ENCODE measurements at regions not wholly inside any gene's neighbourhood (a gene's known extent, or its start where the extent isn't known, plus 50 kb on each side); places are given as distances from the start of the nearest gene placed in this dataset.
"Not testable (repeated sequence)": the region's sequence is repeated elsewhere in the genome, so short reads cannot be mapped to it uniquely, and the experiment has no call there.

DNA sequence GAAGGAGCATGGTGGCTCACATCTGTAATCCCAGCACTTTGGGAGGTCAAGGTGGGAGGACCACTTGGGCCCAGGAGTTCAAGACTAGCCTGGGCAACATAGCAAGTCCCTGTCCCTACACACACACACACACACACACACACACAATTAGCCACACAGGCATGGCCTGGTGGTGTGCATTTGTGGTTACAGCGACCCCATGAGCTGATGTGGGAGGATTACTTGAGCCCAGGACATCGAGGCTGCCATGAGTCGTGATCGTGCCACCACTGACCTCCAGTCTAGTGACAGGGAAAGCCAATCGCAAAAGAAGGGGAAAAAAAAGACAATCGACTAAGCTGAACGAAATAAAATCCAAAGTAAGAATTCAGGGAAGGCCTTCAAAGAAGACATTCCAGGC lies 67.9 kb downstream of the TBX3 start:
- DNase-seq (ENCODE audit: low read depth in 3 of 3): no peak

GRCh38 chr12:114614040-114614439 lies 69.9 kb downstream of the TBX3 start:
- DNase-seq (ENCODE audit: low read depth in 3 of 3): no peak

DNA sequence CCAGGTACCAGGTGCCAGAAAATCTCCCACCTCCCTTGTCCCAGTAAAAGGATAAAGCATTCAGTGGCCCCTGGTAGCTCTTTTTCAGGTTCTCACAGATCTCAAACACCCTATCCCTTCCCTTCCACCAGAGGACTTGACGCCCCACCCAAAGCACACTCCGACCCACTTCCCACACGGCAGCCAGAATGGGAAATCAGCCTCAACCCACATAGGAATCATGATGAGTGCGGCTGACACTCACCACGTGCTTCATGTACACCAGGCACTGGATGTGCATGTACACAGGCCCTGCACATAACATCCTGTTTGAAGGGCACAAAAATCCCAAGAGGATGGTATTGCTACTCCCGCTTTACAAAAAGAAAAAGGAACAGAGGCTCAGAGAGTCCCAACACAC lies 71.9 kb downstream of the TBX3 start:
- DNase-seq (ENCODE audit: low read depth in 3 of 3): no peak

GRCh38 chr12:114611145-114612018 lies 72.6 kb downstream of the TBX3 start:
- DNase-seq (ENCODE audit: low read depth in 3 of 3): no peak

GRCh38 chr12:114608509-114608908 lies 75.5 kb downstream of the TBX3 start:
- no peak for DNase-seq (ENCODE audit: low read depth in 3 of 3)

GRCh38 chr12:114605918-114606317 lies 78.1 kb downstream of the TBX3 start:
- no peak for DNase-seq (ENCODE audit: low read depth in 3 of 3)

GRCh38 chr12:114604606-114605005 lies 79.4 kb downstream of the TBX3 start:
- no peak for DNase-seq (ENCODE audit: low read depth in 3 of 3)

GRCh38 chr12:114600584-114600983 lies 83.4 kb downstream of the TBX3 start:
- DNase-seq (ENCODE audit: low read depth in 3 of 3): not testable (repeated sequence)

DNA sequence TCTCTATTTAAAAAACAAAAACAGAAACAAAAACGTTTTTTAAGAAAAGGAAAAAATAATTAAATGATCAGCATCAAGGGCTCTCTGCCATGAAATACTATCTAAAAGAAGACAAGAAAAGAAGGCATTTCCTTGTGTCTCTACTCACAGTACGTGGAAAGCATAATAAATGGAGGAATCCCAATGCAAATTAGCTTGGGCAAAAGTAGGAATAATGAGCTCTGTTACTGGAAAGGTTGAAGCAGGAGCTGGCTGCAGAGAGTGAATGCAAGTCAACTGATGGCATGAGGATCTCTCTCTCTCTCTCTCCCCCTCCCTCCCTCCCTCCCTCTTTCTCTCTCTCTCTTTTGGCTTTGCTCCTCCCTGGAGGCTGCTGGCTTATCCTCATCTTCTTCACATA lies 85.9 kb downstream of the TBX3 start:
- no peak for DNase-seq (ENCODE audit: low read depth in 3 of 3)

GRCh38 chr12:114592946-114593345 lies 91.0 kb downstream of the TBX3 start:
- DNase-seq (ENCODE audit: low read depth in 3 of 3): no peak

DNA sequence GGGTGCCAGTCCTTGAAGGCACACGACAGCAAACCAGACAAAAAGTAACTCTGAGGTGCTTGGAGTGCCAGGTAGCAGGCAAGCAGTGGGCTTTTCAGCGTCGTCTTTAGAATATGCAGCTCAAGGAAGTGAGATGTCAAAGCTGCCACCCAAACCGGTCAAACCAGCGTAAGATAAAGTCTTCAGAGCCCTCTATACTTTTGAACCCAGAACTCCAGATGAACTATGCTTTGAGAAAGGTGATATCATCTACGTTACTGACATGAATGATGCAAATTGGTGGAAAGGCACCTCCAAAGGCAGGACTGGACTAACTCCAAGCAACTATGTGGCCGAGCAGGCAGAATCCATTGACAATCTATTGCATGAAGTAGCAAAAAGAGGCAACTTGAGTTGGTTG lies 95.9 kb downstream of the TBX3 start:
- DNase-seq (ENCODE audit: low read depth in 3 of 3): no peak

DNA sequence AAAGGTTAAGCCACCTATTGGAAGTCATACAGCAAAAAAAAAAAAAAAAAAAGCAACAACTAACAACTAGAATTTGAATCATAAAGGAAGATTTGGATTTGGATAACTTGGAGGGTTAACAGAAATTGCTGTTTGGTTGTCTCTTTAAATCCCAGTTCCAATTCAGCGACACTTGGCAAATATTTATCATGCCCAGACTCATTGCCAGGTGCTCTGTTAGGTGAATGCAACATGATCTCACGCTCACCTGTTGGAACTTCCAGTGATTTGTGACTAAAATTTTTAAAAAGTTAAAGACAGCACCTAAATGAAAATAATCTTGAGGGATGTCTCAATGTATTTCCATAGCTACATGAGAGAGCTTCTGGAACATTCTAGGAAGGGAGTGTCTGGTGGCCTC lies 103.7 kb downstream of the TBX3 start:
- DNase-seq (ENCODE audit: low read depth in 3 of 3): no peak

DNA sequence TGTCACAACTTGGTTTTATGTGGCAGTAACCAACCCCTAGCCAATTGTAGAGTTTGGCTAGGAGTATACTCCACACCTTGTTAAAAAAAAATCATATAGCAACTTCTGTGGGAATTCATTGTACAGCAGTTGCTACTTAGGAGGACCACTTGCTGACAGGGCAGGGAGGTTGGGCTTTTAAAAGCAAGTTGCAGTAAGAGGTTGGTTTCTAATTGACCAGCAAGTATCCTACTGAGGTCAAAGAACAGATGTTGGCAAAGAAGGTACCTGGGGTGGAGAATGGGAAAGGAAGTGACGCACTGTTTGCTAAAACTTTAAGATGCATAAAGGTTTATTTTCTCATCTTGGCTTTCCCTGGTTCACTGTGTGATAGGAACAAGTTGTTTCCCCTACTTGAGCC lies 104.6 kb downstream of the TBX3 start:
- no peak for DNase-seq (ENCODE audit: low read depth in 3 of 3)

- no peak for DNase-seq (ENCODE audit: low read depth in 3 of 3)
Observed at GRCh38 chr12:114562654-114563053, 121.3 kb downstream of the TBX3 start.

- DNase-seq (ENCODE audit: low read depth in 3 of 3): no peak
Observed at GRCh38 chr12:114555451-114555850, 128.5 kb downstream of the TBX3 start.

DNA sequence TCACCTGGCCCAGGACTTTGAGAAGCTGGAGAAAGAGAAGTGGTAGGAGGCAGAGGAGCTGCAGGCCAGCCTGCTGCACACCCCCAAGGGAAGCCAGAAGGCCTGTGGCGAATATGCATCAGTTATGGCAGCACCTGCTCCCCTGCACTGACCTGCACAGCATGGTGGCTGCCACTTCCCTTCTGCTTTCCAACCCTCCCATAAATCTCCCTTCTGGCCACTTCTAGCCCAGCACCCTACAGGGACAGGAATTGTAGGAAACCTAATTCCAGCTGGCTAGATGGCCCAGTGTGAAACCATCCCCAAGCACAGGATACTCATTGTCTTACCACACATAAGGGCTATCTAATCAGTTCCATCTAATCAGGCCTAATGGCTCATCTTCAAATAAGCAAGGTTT lies 136.3 kb downstream of the TBX3 start:
- DNase-seq (ENCODE audit: low read depth in 3 of 3): no peak

- no peak for DNase-seq (ENCODE audit: low read depth in 3 of 3)
Observed at GRCh38 chr12:114530417-114530816, 124.5 kb upstream of the TBX5 start.

GRCh38 chr12:114529966-114530365 lies 124.0 kb upstream of the TBX5 start:
- DNase-seq (ENCODE audit: low read depth in 3 of 3): no peak

GRCh38 chr12:114528766-114529165 lies 122.8 kb upstream of the TBX5 start:
- no peak for DNase-seq (ENCODE audit: low read depth in 3 of 3)

DNA sequence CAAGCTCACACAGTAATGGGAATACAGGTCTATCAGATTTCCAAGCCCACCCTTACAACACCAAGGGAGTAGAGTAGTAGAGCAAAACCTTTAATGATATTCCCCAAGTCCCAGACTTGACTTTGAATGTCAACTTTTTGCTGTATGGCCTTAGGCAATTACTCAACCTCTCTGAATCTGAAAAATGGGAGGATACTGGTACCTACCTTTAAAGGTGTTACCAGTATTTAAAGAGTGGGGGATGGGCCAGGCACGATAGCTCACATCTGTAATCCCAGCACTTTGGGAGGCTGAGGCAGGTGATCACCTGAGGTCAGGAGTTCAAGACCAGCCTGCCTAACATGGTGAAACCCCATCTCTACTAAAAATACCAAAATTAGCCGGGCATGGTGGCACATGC lies 115.2 kb upstream of the TBX5 start:
- not testable (repeated sequence) for DNase-seq (ENCODE audit: low read depth in 3 of 3)

GRCh38 chr12:114512351-114512750 lies 106.4 kb upstream of the TBX5 start:
- DNase-seq (ENCODE audit: low read depth in 3 of 3): no peak

DNA sequence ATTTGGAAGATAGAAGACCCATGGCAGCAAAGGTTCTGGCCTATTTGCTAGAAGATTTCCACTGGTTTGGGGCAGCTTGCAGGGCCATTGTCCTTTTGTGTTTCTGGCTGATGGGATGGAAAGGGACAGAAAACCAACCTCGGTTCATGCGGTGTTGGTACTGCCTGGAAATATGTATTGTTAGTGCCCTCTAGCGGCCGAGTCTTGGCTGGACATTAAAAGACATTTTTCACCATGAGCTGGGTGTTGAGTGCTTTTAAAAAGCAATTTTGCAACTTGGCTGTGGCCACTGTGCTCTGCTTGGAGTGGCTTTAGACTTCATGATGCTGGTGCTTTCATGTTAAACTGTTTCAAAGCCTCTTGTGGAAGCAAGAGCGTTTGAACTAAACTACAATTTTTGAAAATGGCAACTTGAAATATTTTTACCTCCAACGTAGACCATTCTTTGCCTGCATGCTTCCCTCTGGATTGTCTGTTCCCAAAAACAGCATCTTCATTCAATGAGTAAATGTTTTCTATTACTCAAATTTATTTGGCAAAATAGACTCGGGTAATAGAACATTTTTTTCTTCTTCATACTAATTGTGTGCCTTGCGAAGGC lies 102.7 kb upstream of the TBX5 start:
- DNase-seq (ENCODE audit: low read depth in 3 of 3): peak; percentile 38 to 43 (median 40)

- no peak for DNase-seq (ENCODE audit: low read depth in 3 of 3)
Observed at GRCh38 chr12:114506651-114507050, 100.7 kb upstream of the TBX5 start.

Measured in stimulated activated CD4-positive, alpha-beta T cell treated with anti-CD3 and anti-CD28 coated beads, TNF-alpha, amount 100 ng/mL, for 24 hours (primary cell).